HS-27A (cell line): ENCODE measurements at regions not wholly inside any gene's neighbourhood (a gene's known extent, or its start where the extent isn't known, plus 50 kb on each side); places are given as distances from the start of the nearest gene placed in this dataset.
"Not testable (repeated sequence)": the region's sequence is repeated elsewhere in the genome, so short reads cannot be mapped to it uniquely, and the experiment has no call there.

Experiments
- DNase-seq: peaks from one replicate; pipeline ENCODE4 v3.0.0-alpha.2; 2012; ENCODE audit warnings: low read depth, missing footprints

DNA sequence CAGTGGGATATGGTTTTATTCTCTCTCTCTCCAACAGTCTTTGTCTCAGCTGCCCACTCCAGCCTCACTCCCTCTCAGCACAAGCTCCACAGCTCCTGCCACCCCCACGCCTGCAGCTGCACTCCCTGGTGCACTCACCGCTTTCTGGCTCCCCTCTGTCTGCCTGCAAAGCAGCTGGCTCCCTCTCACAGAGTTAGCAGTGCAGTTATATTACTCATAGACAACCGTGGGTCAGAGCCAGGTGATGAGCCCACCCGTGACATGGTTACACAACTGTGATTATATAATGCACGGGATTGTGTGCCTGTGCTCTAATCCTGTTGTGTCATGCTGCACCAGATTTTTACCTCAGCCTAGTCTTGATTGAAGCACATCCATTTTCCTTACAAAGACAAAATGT lies 276.9 kb upstream of the CHAC2 start:
- DNase-seq: no peak

- not testable (repeated sequence) for DNase-seq
Measured at GRCh38 chr2:53486185-53486899, 281.3 kb upstream of the CHAC2 start.

- no peak for DNase-seq
Measured at GRCh38 chr2:53485021-53485728, 282.4 kb upstream of the CHAC2 start.

GRCh38 chr2:53484531-53484930 lies 283.1 kb upstream of the CHAC2 start:
- no peak for DNase-seq

- no peak for DNase-seq
Measured at GRCh38 chr2:53477517-53477916, 290.1 kb upstream of the CHAC2 start.

- DNase-seq: no peak
Measured at GRCh38 chr2:53476834-53477233, 290.8 kb upstream of the CHAC2 start.

DNA sequence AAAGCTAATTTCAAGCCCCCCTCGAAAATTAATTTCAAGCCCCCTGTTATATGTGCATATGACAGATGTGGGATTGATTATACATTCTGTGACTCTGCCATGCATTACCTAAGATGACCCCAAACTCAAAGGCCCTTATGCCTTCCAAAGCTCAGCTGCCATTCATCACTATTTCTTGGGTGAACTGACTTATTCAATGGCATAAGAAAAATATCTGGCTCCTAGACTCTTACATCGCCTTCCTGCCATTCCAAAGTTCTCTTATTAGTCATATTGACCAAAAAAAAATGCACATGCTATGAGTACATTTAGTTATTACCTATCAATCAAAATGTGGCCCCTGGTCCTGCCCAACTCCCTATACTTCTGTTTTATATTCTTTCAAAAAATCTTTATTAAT lies 291.8 kb upstream of the CHAC2 start:
- no peak for DNase-seq

GRCh38 chr2:53475321-53475720 lies 292.3 kb upstream of the CHAC2 start:
- DNase-seq: peak; percentile 50

GRCh38 chr2:53474914-53475313 lies 292.7 kb upstream of the CHAC2 start:
- DNase-seq: no peak

DNA sequence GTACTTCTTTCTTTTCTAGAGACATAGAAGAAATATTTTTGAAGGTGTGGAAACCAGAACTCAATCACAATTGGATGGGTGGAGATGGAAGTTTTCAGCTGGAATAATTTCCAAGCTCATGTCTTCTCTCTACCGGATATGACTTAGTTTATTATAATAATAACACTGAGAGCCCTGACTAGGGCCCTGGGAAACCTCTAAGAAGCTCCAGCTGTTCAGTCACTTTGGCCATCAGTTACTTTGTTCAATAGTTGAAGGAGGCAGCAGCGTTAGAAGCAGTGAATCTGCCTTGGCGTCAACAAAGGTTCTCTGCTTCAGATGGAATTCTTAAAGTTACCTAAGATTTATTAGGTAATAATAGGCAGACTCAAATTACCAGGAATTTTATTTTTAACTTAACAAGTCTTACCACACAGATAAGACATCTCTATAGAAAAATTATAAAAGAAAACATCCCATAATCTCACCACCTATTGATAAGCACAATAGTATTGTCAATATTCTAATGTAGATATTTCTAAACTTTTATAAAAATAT lies 293.8 kb upstream of the CHAC2 start:
- no peak for DNase-seq

DNA sequence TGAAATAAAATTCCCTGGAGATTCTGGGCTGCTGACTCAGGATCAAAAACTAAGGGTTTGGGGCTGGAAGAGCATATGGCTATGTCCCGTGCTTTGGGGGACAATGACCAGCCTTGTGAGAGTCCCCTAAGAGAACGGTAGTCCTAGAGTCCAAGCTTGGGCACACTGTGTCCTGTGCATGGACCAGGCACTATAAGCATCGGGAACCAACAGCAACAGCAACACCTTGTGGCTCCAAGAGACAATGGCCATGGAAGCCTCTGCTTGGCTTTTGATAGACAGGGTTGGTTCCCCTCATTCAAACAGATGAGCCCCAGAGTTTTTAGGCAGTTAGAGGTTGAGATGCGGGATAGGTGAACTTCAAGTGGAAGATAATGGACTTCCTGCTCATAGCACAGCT lies 294.4 kb upstream of the CHAC2 start:
- peak; percentile 14 for DNase-seq

DNA sequence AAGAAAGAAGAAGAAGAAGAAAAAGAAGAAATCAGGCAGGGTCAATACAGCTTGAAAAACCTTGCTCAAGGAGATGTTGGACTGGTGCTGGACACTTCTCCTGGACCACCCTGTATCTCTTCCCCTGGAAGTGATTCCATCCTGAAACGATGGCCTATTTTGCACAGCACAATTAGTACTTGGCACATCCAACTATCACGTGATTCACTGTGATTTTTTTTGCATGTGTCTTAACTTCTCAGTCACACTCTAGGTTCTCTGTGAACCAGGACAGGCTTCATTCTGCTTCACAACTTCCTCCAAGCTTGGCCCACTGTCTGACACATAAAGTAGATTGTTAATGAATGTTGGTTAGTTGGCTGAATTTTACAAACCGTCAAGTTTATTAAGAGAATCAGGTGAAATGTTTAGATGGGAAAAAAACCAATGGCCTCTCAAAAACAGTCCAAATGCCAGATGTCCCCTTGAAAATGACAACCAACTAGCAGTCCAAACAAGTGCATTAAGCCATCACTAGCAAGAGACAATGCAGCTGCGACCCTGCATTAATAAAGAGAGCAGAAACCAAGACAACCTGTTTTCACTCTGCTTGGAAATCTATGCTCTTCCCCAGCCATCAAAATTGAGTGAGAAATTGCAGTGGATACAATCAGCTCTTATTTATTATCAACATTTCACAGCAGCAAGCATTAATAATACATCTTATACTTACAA lies 300.0 kb upstream of the CHAC2 start:
- DNase-seq: no peak

GRCh38 chr2:53463806-53464726 lies 303.5 kb upstream of the CHAC2 start:
- no peak for DNase-seq

GRCh38 chr2:53460937-53461336 lies 306.7 kb upstream of the CHAC2 start:
- DNase-seq: no peak

DNA sequence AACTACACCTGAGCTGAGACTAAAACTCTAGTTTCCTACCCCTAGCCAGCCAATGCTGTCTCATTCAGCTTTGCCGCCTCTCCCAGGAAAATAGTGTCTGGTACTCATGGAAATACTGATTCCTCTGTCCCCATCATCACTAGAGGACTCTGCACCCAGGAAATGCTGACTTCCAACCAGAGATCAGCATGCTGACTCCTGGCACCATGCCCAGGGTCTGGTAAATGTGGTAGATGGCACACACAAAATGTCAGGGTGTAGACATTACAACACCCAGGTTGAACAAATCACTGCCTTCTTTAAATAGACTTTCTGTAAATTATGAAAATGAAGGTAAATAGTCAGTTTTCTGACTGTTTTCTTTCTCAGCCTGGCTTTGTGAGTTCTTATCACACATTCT lies 307.3 kb upstream of the CHAC2 start:
- no peak for DNase-seq

DNA sequence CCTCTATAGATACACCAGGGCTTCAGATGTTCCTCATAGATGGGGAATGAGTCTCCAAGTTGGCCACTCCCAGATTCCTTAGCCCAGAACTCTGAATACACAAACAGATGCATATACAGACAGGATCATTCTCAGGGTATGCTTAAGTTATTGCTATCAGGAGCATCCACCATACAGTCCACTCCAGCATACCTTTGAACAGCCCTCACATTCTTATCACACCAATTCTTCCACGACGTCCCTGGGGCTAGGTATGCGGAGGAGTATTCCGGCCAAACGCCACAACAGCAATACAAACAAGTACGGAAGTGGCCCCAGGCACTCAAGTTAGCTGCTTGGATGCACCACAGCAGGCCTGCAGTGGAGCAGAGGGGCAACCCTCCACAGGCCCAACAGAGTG lies 312.5 kb upstream of the CHAC2 start:
- DNase-seq: no peak

GRCh38 chr2:53452957-53453748 lies 314.5 kb upstream of the CHAC2 start:
- DNase-seq: no peak

GRCh38 chr2:53452400-53452799 lies 315.2 kb upstream of the CHAC2 start:
- no peak for DNase-seq

- no peak for DNase-seq
Measured at GRCh38 chr2:53450923-53451322, 316.7 kb upstream of the CHAC2 start.

GRCh38 chr2:53448591-53448990 lies 319.0 kb upstream of the CHAC2 start:
- no peak for DNase-seq

DNA sequence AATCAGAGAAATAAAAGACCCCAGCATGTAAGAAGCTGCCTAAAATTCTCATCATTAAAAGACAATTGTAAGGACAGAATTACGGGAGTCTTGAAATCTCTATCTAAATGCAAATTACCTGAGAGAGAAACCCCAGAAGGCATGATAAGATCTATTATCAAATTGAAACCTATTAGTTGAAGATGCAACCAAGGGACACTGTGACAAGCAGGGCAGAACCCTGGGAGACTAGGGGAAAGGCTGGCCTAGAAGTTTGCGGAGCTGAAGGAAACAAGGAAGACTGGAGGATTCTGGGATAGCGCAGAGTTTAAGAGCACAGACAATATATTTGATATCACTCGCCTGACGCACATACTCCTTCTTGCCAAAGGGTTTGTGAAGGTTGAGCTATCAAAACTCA lies 319.5 kb upstream of the CHAC2 start:
- no peak for DNase-seq
